SK-N-SH treated with all-trans-retinoic acid at 6 μM for 48 hours (cell line): ENCODE measurements at regions not wholly inside any gene's neighbourhood (a gene's known extent, or its start where the extent isn't known, plus 50 kb on each side); places are given as distances from the start of the nearest gene placed in this dataset.

Source experiments
- ATAC-seq: fragments of 200-7000 bp; cut with Tn5 transposase; 3 replicates; pipeline ENCODE4 v1.9.1; 2020; ENCODE audit warnings: mild to moderate bottlenecking, moderate library complexity
- ARNTL ChIP-seq: fragments of 450-650 bp; formaldehyde crosslinking; IDR thresholded peaks from 2 replicates; pipeline ENCODE4 v1.5.0; 2020; ENCODE audit warnings: low read depth, mild to moderate bottlenecking, moderate library complexity, borderline replicate concordance
- BACH2 ChIP-seq: fragments of 250-450 bp; sonication (Bioruptor Pico); IDR thresholded peaks from 2 replicates; pipeline ENCODE4 v1.9.0; 2021; ENCODE audit warnings: mild to moderate bottlenecking, borderline replicate concordance
- CREB5 ChIP-seq: fragments of 250-450 bp; sonication (Bioruptor Pico); IDR thresholded peaks from 2 replicates; pipeline ENCODE4 v1.5.1; 2020; ENCODE audit warnings: low read depth, mild to moderate bottlenecking, moderate library complexity
- CSDC2 ChIP-seq: fragments of 250-450 bp; sonication (Bioruptor Pico); IDR thresholded peaks from 2 replicates; pipeline ENCODE4 v1.5.0; 2020; ENCODE audit warnings: mild to moderate bottlenecking, moderate library complexity
- CSRNP3 ChIP-seq: fragments of 250-450 bp; sonication (Bioruptor Pico); IDR thresholded peaks from 2 replicates; pipeline ENCODE4 v1.5.1; 2021; ENCODE audit warnings: mild to moderate bottlenecking, moderate library complexity
- ESRRG ChIP-seq: fragments of 250-450 bp; sonication (Bioruptor Pico); IDR thresholded peaks from 2 replicates; pipeline ENCODE4 v1.6.1; 2021; ENCODE audit warnings: mild to moderate bottlenecking
- GLIS3 ChIP-seq: fragments of 250-450 bp; sonication (Bioruptor Pico); IDR thresholded peaks from 2 replicates; pipeline ENCODE4 v1.5.0; 2020; ENCODE audit warnings: mild to moderate bottlenecking, moderate library complexity
- ISL1 ChIP-seq: fragments of 250-450 bp; sonication (Bioruptor Pico); IDR thresholded peaks from 2 replicates; pipeline ENCODE4 v2.1.2; 2022; ENCODE audit warnings: mild to moderate bottlenecking, moderate library complexity
- OSR1 ChIP-seq: fragments of 250-450 bp; sonication (Bioruptor Pico); IDR thresholded peaks from 2 replicates; pipeline ENCODE4 v1.8.0; 2022; ENCODE audit warnings: moderate library complexity, mild to moderate bottlenecking, inconsistent platforms
- PATZ1 ChIP-seq: fragments of 250-450 bp; sonication (Bioruptor Pico); IDR thresholded peaks from 2 replicates; pipeline ENCODE4 v1.8.0; 2020; ENCODE audit warnings: mild to moderate bottlenecking, moderate library complexity, borderline replicate concordance
- POU6F1 ChIP-seq: fragments of 250-450 bp; sonication (Bioruptor Pico); IDR thresholded peaks from 2 replicates; pipeline ENCODE4 v1.8.0; 2021; ENCODE audit warnings: low read depth, mild to moderate bottlenecking, moderate library complexity, borderline replicate concordance
- PPARA ChIP-seq: fragments of 250-450 bp; sonication (Bioruptor Pico); IDR thresholded peaks from 2 replicates; pipeline ENCODE4 v1.5.0; 2020; ENCODE audit warnings: mild to moderate bottlenecking, borderline replicate concordance
- SNAI2 ChIP-seq: fragments of 250-450 bp; sonication (Bioruptor Pico); IDR thresholded peaks from 2 replicates; pipeline ENCODE4 v1.5.0; 2020; ENCODE audit warnings: mild to moderate bottlenecking, moderate library complexity
- TCF4 ChIP-seq: fragments of 250-450 bp; sonication (Bioruptor Pico); IDR thresholded peaks from 2 replicates; pipeline ENCODE4 v1.8.0; 2021; ENCODE audit warnings: mild to moderate bottlenecking, moderate library complexity, borderline replicate concordance
- TOX ChIP-seq: fragments of 250-450 bp; sonication (Bioruptor Pico); IDR thresholded peaks from 2 replicates; pipeline ENCODE4 v1.8.0; 2021; ENCODE audit warnings: mild to moderate bottlenecking, moderate library complexity, borderline replicate concordance
- TSHZ2 ChIP-seq: fragments of 250-450 bp; sonication (Bioruptor Pico); IDR thresholded peaks from 2 replicates; pipeline ENCODE4 v1.5.0; 2020; ENCODE audit warnings: mild to moderate bottlenecking, moderate library complexity
- ZC3H10 ChIP-seq: fragments of 250-450 bp; sonication (Bioruptor Pico); IDR thresholded peaks from 2 replicates; pipeline ENCODE4 v1.5.1; 2021; ENCODE audit warnings: mild to moderate bottlenecking, moderate library complexity
- ZFP3 ChIP-seq: fragments of 250-450 bp; sonication (Bioruptor Pico); IDR thresholded peaks from 2 replicates; pipeline ENCODE4 v1.5.0; 2020; ENCODE audit warnings: mild to moderate bottlenecking, moderate library complexity
- ZFP30 ChIP-seq: fragments of 450-650 bp; formaldehyde crosslinking; IDR thresholded peaks from 2 replicates; pipeline ENCODE4 v1.5.0; 2022; ENCODE audit warnings: mild to moderate bottlenecking, moderate library complexity
- ZNF70 ChIP-seq: fragments of 450-650 bp; formaldehyde crosslinking; IDR thresholded peaks from 2 replicates; pipeline ENCODE4 v1.5.0; 2020; ENCODE audit warnings: mild to moderate bottlenecking, moderate library complexity
- ZNF8 ChIP-seq: fragments of 450-650 bp; formaldehyde crosslinking; IDR thresholded peaks from 2 replicates; pipeline ENCODE4 v1.5.0; 2020; ENCODE audit warnings: mild to moderate bottlenecking, moderate library complexity

- no peak for TF ChIP-seq ARNTL (CRISPR knock-in tag)
- TF ChIP-seq POU6F1 = no peak
- TF ChIP-seq CSRNP3 (CRISPR knock-in tag) = no peak
- no peak for TF ChIP-seq GLIS3 (CRISPR knock-in tag)
- no peak for TF ChIP-seq ZFP3 (CRISPR knock-in tag)
- no peak for TF ChIP-seq OSR1 (CRISPR knock-in tag)
- TF ChIP-seq SNAI2 (CRISPR knock-in tag) = no peak
- no peak for TF ChIP-seq PPARA (CRISPR knock-in tag)
- no peak for TF ChIP-seq ZC3H10 (CRISPR knock-in tag)
- TF ChIP-seq TSHZ2 (CRISPR knock-in tag) = no peak
- TF ChIP-seq CREB5 (CRISPR knock-in tag) = no peak
- no peak for TF ChIP-seq CSDC2 (CRISPR knock-in tag)
- TF ChIP-seq ESRRG (CRISPR knock-in tag) = no peak
- TF ChIP-seq PATZ1 (CRISPR knock-in tag) = no peak
- no peak for TF ChIP-seq ZFP30 (CRISPR knock-in tag)
- no peak for TF ChIP-seq ZNF70 (CRISPR knock-in tag)
- ATAC-seq = no peak
Measured at GRCh38 chr2:128392207-128392606, 73.5 kb upstream of the HS6ST1 start.

GRCh38 chr2:128394007-128394730, 75.5 kb upstream of the HS6ST1 start:
- ATAC-seq = no peak

GRCh38 chr2:128395196-128395595, 76.5 kb upstream of the HS6ST1 start:
- no peak for ATAC-seq
- TF ChIP-seq ZNF8 (CRISPR knock-in tag) = no peak
- TF ChIP-seq ZFP3 (CRISPR knock-in tag) = no peak
- no peak for TF ChIP-seq ESRRG (CRISPR knock-in tag)
- TF ChIP-seq CREB5 (CRISPR knock-in tag) = no peak
- TF ChIP-seq BACH2 = no peak
- TF ChIP-seq CSRNP3 (CRISPR knock-in tag) = no peak
- no peak for TF ChIP-seq ZC3H10 (CRISPR knock-in tag)
- TF ChIP-seq ZFP30 (CRISPR knock-in tag) = no peak
- TF ChIP-seq CSDC2 (CRISPR knock-in tag) = no peak
- TF ChIP-seq TOX (CRISPR knock-in tag) = no peak
- TF ChIP-seq OSR1 (CRISPR knock-in tag) = no peak
- no peak for TF ChIP-seq ISL1
- TF ChIP-seq PATZ1 (CRISPR knock-in tag) = no peak

More at GRCh38 chr2:128394007-128394730, 75.5 kb upstream of the HS6ST1 start:
- no peak for TF ChIP-seq ZFP3 (CRISPR knock-in tag)
- TF ChIP-seq ZFP30 (CRISPR knock-in tag) = no peak
- TF ChIP-seq ZNF70 (CRISPR knock-in tag) = no peak
- no peak for TF ChIP-seq ARNTL (CRISPR knock-in tag)
- TF ChIP-seq CSDC2 (CRISPR knock-in tag) = no peak
- no peak for TF ChIP-seq OSR1 (CRISPR knock-in tag)
- TF ChIP-seq TCF4 (CRISPR knock-in tag) = no peak
- no peak for TF ChIP-seq ZNF8 (CRISPR knock-in tag)
- TF ChIP-seq ZC3H10 (CRISPR knock-in tag) = no peak
- no peak for TF ChIP-seq GLIS3 (CRISPR knock-in tag)
